ENCODE measurements at regions not wholly inside any gene's neighbourhood (a gene's known extent, or its start where the extent isn't known, plus 50 kb on each side); places are given as distances from the start of the nearest gene placed in this dataset.

DNA sequence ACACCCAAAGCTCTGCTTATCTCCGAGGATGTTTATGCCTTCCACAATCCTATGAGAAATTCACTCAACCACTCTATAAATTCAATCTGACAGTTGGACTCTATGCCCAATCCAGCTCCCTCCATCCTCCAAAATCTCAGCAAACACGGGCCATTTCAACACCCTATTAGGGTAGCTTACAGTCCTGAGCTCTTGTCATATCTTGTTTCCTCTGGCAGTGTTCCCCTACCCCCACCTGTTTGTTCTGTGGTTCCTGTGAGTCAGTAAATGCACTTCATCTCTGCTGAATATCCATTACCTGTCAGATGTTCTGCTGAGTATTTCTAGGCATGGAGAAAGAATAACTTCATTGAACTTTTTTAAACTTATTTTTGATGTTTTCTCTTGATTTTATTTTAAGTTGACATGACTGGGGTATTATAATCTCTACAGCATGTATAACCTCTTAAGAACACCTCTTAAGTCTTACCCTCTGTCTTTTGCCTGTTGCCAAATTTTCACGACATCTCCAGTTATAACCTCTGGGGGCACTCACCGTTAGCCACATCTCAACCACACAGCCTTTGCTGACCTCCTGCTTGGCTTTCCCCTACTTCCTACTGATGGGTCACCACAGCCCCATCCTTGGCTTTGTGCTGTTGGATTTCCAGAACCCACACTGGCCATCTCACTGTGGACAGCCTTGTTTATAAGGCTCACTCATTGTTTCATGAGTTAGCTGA lies 317.0 kb upstream of the TMPO start:
- Histone ChIP-seq H3F3A (ENCODE audit: control insufficient read depth, insufficient read depth) (no peaks in the 10 kb centered on the region), H3K4me1 (ENCODE audit: control insufficient read depth, low read length) (no peaks in the 10 kb centered on the region), H3K4me3 (ENCODE audit: low read length) (no peak overlapping the region), H3K27me3 (ENCODE audit: control insufficient read depth, low read length) (no peaks in the 10 kb centered on the region), H3K4me2 (ENCODE audit: low read length) (no peak overlapping the region), H3K9me3 (ENCODE audit: control insufficient read depth, insufficient read depth, low read length) (no peaks in the 10 kb centered on the region), H4K20me1 (ENCODE audit: control insufficient read depth, insufficient read depth, low read depth, low read length) (no peaks in the 10 kb centered on the region), H3K36me3 (ENCODE audit: control insufficient read depth, low read length) (no peaks in the 10 kb centered on the region), H3K27ac (ENCODE audit: low read depth, low read length) (no peak overlapping the region), H3K9me2 (replicated peaks; ENCODE audit: control insufficient read depth, low read length) (no peaks in the 10 kb centered on the region), H3K79me2 (ENCODE audit: control insufficient read depth, low read length) (no peaks in the 10 kb centered on the region)
- TF ChIP-seq EZH2phosphoT487 (IDR thresholded peaks at IDR 0.05; ENCODE audit: borderline replicate concordance, low read length) = no peak
- TF ChIP-seq, protein P1, sequence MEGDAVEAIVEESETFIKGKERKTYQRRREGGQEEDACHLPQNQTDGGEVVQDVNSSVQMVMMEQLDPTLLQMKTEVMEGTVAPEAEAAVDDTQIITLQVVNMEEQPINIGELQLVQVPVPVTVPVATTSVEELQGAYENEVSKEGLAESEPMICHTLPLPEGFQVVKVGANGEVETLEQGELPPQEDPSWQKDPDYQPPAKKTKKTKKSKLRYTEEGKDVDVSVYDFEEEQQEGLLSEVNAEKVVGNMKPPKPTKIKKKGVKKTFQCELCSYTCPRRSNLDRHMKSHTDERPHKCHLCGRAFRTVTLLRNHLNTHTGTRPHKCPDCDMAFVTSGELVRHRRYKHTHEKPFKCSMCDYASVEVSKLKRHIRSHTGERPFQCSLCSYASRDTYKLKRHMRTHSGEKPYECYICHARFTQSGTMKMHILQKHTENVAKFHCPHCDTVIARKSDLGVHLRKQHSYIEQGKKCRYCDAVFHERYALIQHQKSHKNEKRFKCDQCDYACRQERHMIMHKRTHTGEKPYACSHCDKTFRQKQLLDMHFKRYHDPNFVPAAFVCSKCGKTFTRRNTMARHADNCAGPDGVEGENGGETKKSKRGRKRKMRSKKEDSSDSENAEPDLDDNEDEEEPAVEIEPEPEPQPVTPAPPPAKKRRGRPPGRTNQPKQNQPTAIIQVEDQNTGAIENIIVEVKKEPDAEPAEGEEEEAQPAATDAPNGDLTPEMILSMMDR (IDR thresholded peaks at IDR 0.05; ENCODE audit: low read depth, low read length, poor library complexity, severe bottlenecking) = no peak

DNA sequence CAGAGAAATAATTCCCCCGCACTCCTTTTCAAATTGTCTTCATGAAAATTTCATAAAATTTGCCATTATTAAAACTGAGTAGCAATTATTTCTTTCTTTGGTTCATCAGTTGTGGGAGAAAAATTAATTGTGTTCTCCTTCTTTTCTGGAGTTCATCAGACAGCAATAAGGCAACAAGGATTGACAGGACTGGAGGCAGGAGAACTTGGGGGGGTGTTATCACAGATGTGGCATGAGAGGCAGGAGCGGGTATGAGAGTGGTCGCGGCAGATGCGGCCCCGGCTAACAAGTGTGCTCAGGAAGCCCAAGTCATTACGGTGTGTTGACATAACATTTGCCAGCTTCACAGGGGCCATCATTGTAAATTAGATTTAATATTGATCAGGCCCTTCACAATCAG lies 306.6 kb upstream of the TMPO start:
- H3K36me3 ChIP-seq (ENCODE audit: control insufficient read depth, low read length) = no peaks in the 10 kb centered on the region
- TF ChIP-seq, protein P1 (IDR thresholded peaks at IDR 0.05; ENCODE audit: low read depth, low read length, poor library complexity, severe bottlenecking) = no peak
- no peak for TF ChIP-seq EZH2phosphoT487 (IDR thresholded peaks at IDR 0.05; ENCODE audit: borderline replicate concordance, low read length)
- no peaks in the 10 kb centered on the region for H3F3A ChIP-seq (ENCODE audit: control insufficient read depth, insufficient read depth)
- no peaks in the 10 kb centered on the region for H3K4me1 ChIP-seq (ENCODE audit: control insufficient read depth, low read length)
- no peak overlapping the region for H3K4me3 ChIP-seq (ENCODE audit: low read length)
- no peaks in the 10 kb centered on the region for H4K20me1 ChIP-seq (ENCODE audit: control insufficient read depth, insufficient read depth, low read depth, low read length)
- H3K79me2 ChIP-seq (ENCODE audit: control insufficient read depth, low read length) = no peaks in the 10 kb centered on the region
- no peak overlapping the region for H3K27ac ChIP-seq (ENCODE audit: low read depth, low read length)
- no peak overlapping the region for H3K4me2 ChIP-seq (ENCODE audit: low read length)
- H3K9me3 ChIP-seq (ENCODE audit: control insufficient read depth, insufficient read depth, low read length) = no peaks in the 10 kb centered on the region
- no peaks in the 10 kb centered on the region for H3K27me3 ChIP-seq (ENCODE audit: control insufficient read depth, low read length)
- H3K9me2 ChIP-seq (replicated peaks; ENCODE audit: control insufficient read depth, low read length) = no peaks in the 10 kb centered on the region

DNA sequence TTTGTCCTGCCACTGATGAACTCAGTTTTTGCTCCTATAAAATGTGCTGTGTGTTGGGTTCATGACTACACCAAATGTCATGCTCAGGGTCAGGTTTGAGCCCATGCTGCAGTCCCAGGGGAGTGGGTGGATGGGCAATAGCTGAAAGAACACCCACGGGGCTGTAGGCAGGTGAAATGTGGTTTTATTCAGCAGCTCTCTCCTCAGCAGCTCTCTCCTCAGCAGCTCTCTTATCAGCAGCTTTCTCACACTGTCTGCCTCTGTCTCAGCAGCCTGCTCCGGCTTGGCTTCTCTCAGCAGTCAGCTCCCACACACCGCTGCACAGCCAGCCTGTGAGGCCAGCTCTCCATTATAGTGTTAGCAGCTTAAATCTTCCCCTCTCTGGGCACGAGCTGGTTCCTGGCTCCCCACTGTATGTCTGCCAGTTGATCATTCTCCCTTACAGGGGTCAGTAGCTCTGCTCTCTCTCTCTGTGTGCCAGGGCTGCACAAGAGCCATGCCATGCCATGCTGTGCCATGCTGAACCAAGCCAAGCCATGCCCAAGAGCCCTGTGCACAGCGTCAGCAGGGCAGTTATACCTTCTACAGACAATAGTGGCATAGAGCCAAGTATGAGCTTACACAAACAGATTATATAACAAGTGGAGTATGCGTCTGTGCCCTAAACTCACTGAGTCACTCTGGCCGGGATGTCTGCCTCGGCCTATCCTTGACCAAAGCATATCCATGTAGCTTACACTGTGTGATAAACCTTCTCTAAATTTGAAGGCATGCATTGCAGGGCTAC lies 303.3 kb upstream of the TMPO start:
- no peaks in the 10 kb centered on the region for H3K4me1 ChIP-seq (ENCODE audit: control insufficient read depth, low read length)
- no peaks in the 10 kb centered on the region for H3K79me2 ChIP-seq (ENCODE audit: control insufficient read depth, low read length)
- TF ChIP-seq, protein P1 (IDR thresholded peaks at IDR 0.05; ENCODE audit: low read depth, low read length, poor library complexity, severe bottlenecking) = no peak
- TF ChIP-seq EZH2phosphoT487 (IDR thresholded peaks at IDR 0.05; ENCODE audit: borderline replicate concordance, low read length) = no peak
- H3K9me3 ChIP-seq (ENCODE audit: control insufficient read depth, insufficient read depth, low read length) = no peaks in the 10 kb centered on the region
- H3K9me2 ChIP-seq (replicated peaks; ENCODE audit: control insufficient read depth, low read length) = no peaks in the 10 kb centered on the region
- no peaks in the 10 kb centered on the region for H4K20me1 ChIP-seq (ENCODE audit: control insufficient read depth, insufficient read depth, low read depth, low read length)
- H3K27ac ChIP-seq (ENCODE audit: low read depth, low read length) = no peak overlapping the region
- H3K4me3 ChIP-seq (ENCODE audit: low read length) = no peak overlapping the region
- no peaks in the 10 kb centered on the region for H3K27me3 ChIP-seq (ENCODE audit: control insufficient read depth, low read length)
- H3K36me3 ChIP-seq (ENCODE audit: control insufficient read depth, low read length) = no peaks in the 10 kb centered on the region
- H3F3A ChIP-seq (ENCODE audit: control insufficient read depth, insufficient read depth) = no peaks in the 10 kb centered on the region
- H3K4me2 ChIP-seq (ENCODE audit: low read length) = no peak overlapping the region

Measured in DOHH2 (cell line).